Loucy (cell line): ENCODE measurements at regions not wholly inside any gene's neighbourhood (a gene's known extent, or its start where the extent isn't known, plus 50 kb on each side); places are given as distances from the start of the nearest gene placed in this dataset.

Source experiments
- CTCF ChIP-seq: fragments of 200-600 bp; sonication (generic); conservative IDR thresholded peaks from 2 replicates; pipeline ENCODE4 v1.5.1; 2014; ENCODE audit warnings: mild to moderate bottlenecking, antibody characterized with exemption, low read length
- EZH2phosphoT487 ChIP-seq: fragments of 200-600 bp; IDR thresholded peaks from 2 replicates; pipeline ENCODE4 v1.6.1; 2018; ENCODE audit warnings: antibody characterized with exemption, mild to moderate bottlenecking, moderate library complexity, borderline replicate concordance

GRCh38 chr22:33186816-33187215 is 128.6 kb upstream of the SYN3 start:
- no peak for TF ChIP-seq CTCF
- TF ChIP-seq EZH2phosphoT487 = no peak
